ENCODE measurements at regions not wholly inside any gene's neighbourhood (a gene's known extent, or its start where the extent isn't known, plus 50 kb on each side); places are given as distances from the start of the nearest gene placed in this dataset.

GRCh38 chr2:198411936-198412335 is 607.5 kb downstream of the PLCL1 start:
- TF ChIP-seq CTCF (IDR thresholded peaks at IDR 0.05) (no peak), POLR2A (IDR thresholded peaks at IDR 0.05) (no peak)
